ENCODE measurements at regions not wholly inside any gene's neighbourhood (a gene's known extent, or its start where the extent isn't known, plus 50 kb on each side); places are given as distances from the start of the nearest gene placed in this dataset.
"Not testable (repeated sequence)": the region's sequence is repeated elsewhere in the genome, so short reads cannot be mapped to it uniquely, and the experiment has no call there.

DNA sequence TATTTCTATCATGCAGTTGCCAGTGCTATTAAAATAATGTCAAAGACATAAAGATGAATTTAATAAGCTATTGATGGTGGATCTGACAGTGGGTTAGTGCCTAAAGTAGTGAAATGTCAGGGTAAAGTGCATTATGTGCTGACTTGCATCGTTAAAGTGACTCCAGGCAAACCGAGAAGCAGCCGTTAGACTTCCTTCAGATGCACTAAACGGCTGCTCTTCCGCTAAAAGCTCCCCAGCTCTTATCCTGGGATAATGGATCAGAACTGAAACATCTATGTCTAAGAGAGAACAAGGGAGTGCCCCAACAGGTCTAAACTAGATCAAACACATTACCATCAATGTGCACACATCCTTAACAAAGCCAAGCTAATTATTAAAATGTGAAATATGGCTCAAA is 468.2 kb downstream of the NTRK2 start:
- no peak for DNase-seq

DNA sequence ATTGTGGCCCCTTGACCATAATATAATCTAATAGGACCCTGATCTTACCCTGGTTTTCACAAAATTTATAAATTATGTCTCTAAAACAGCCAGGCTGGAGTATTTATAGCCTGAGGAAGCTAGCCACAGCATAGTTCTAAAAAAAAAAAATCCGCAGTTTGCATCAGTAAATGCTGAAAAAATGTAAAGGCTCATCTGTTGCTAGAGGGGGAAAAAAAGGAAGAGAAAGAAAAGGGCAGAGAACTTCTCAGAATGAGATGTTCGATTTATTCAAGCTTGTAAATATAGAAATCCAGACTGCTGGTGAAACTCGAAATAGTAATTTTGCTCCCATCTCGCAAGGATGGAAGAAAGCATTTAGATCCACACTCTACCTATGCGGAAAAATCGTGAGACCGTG is 467.5 kb downstream of the NTRK2 start:
- DNase-seq, result no peak

DNA sequence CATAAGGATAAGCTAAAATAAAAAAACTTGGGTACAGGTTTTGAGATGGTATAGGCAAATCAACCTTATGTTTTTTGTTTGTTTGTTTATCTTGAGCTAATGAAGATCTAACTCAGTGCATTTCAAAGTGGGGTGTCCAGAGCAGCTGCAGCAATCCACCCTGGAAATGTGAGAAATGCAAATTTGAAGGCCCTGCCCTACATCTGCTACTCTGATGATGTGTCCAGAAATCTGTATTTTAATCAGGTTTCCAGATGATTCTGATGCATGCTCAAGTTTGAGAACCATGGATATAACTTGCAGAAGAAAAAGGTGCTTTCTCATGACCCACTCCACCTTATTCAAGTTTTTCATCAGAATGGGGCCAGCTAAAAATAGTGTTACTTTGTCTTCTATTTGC is 467.0 kb downstream of the NTRK2 start:
- no peak for DNase-seq

DNA sequence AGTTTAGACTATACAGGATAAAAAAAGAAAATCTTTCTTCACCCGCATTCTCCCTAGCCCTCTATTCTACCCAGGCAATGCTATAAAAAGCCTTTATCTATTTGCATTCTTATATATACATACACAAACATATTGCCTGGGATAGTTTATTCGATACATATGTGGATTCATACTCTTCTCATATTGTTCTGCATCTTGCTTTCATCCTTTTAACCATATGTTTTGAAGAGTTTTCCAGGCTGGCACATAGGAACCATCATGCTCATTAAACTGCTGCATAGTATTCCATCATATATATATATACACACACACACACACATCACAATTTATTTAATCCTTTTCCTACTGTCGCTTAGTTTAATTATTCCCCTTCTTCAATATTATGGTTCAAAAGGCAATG is 461.2 kb downstream of the NTRK2 start:
- no peak for DNase-seq

DNA sequence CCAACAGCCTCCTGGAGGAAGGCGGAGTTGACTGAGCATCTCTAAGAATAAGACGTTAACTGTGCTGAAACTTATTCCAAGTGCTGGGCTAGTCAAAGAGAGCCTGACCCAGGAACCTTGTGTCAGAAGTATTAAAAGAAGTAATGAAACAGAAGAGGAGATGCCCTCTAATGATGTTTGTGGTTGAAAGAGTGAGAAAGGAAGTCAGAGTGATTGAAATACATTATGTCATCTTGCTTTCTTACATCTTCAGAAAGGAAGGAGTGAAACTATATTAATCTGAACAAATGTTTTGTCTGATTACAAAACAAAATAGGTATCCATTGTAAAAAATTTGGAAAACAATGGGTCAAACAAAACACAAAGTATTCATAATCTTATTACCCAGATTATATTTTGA is 460.7 kb downstream of the NTRK2 start:
- no peak for DNase-seq

DNA sequence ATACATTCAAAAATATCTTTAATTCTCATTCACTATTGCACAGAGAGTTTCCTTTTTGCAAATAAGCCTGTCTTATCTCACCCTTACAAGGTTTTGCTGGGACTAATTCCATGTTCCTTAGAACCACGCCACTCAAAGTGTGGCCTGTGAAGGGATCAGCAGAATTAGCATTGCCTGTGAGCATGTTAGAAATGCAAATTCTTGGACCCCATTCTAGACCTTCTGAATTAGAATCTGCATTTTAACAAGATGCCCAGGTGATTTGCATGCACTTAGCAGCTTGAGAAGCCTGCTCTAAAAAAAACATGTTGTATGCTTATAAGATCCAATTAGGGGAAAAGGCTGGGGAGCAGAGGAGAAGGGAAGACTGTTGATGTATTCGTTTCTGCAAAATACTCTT is 460.0 kb downstream of the NTRK2 start:
- DNase-seq, result no peak

DNA sequence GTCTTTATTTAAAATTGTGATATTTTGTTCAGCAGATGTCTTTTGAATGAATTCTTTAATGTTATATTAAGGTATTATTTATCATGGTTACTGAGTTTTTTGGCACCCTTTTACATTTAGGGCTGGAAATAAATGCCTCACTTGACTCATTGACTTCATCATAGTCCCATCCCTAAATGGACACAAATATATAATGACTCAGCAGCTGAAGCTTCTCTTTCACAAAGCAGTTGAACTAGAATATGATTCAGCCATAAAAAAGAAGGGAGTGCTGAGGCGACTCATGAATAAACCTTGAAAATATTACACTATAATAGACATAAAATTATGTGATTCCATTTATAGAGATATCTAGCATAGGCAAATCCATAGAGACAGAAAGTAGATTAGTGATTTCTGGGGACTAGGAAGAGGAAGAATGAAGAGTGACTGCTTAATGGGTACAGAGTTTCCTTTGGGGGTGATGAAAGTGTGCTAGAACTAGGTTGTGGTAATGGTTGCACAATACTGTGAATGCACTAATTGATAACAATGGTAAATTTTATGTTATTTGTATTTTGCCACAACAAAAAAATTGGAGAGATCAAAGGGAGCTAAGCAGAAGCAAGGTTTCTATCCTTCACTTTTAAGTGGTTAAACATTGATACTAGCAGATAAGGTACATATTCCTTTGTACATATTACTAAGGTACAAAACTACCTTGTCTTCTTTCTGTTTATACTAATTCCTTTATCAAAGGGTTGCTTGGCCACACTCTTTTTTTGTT is 449.6 kb downstream of the NTRK2 start:
- DNase-seq, result no peak

DNA sequence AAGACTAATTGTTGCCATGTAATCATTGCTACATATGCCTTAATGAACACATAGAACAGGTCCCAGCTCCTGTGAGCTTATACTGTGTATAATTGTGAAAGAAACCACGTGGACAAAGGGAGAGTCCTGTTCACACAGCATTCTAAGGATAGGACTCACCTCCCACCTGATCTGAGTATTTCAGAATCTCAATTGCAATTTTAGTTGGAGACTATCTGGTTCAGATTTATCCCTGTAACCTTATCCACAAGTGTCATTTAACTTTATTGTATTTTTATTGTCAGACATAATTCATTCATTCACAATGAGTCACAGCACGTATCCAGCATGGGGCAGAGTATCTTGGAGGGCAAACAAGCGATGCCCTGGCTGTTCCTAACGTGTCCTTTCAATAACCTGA is 448.3 kb downstream of the NTRK2 start:
- no peak for DNase-seq

DNA sequence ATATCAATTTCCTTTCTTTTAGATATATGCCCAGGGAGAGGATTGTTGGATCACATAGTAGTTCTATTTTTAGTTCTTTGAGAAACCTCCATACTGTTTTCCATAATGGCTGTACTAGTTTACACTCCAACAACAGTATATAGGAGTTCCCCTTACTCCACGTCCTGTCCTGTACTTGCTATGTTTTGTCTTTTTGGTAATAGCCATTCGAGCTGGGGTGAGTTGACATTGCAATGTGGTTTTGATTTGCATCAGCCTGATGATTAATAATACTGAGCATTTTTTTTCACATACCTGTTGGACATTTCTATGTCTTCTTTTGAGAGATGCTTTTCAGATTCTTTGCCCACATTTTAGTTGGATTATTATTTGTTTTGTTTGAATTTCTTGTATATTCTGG is 445.9 kb downstream of the NTRK2 start:
- DNase-seq, result no peak

DNA sequence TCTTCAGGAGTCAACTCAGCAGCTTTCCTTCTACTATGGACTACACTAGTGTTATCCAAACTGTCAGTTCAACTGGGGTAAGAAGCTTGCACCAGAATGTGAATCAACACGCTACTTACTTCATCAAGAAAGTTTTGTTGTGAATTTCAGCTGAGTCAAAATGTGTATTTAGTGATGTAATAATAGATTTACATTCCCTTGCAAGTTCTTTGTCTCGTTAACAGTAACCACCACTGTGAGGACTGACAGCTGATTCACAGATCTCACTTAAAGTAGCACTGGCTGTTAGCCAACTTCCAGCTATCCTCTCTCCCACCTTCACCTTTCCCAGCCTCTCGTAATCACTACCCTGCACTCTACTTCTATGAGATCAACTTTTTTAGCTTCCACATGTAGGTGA is 445.3 kb downstream of the NTRK2 start:
- DNase-seq, result no peak

DNA sequence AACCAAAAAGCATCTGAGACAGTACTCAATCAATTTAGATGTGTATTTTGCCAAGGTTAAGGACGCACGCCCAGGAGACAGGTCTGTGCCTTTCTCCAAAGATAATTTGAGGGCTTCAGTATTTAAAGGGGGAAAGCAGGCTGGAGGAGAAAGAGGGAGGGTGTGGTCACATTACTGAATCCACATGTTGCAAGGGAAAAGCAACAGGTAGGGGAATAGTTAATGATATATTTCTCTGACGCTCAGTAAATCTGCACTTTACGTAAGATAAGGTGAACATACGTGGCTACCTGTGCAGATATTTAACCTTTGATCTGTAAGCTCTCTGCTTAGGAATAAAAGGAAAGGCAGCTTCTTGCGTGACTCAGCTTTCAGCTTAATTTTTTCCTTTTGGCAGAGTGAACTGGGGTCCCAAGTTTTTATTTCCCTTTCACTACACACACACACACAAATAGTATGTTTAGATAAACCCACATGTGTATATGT is 443.4 kb downstream of the NTRK2 start:
- no peak for DNase-seq

DNA sequence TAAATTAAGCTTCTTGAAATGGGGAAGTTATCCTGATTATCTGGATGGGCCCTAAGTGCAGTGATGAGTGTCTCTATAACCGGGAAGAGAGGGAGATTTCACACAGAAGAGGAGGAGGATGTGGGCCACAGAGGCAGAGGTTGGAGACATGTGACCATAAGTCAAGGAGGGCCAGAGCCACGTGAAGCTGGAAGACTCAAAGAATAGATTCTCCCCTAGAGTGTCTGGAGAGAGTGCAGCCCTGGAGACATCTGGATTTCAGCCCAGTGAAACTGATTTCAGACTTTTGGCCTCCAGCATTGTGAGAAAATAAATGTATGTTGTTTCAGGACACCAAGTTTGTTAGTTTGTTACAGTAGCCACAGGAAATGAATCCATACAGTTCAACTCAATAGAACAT is 442.9 kb downstream of the NTRK2 start:
- DNase-seq, result no peak

DNA sequence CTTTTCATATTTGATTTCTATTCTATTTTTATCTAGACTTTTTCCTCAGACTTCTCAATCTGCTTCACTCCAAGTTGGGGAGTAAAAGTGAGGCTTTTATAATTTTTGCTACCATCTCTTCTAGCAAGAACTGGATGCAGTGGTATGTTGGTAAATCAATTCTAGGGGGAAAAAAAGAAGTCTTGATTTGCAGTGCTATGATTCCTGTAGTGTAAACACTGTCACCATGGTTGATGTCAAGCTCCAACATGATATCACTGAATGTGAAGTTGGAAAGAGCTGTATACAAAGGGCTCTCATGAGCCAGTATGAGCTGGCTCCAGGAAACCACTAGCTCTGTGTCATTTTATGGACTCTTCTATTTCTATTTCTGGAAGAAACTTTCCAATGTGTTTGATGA is 439.2 kb downstream of the NTRK2 start:
- DNase-seq, result no peak

DNA sequence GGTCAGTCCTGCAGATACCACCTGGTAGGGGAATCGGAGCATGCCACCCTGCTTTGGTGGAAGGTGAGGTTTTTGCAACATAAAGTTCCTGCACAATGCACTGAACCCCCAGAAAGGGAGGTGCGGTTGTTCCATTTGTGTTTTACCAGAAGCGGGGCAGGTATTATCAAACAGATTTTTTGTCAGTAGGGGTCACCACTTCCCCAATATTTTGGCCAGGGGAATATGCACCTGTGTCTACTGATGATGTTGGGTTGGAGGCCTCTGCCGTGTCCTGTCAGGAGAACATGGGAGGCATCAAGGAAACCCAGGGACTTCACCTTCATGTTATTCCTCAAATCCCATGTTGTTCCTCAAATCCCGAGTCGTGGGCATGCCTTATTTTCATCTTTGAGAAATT is 438.7 kb downstream of the NTRK2 start:
- no peak for DNase-seq

DNA sequence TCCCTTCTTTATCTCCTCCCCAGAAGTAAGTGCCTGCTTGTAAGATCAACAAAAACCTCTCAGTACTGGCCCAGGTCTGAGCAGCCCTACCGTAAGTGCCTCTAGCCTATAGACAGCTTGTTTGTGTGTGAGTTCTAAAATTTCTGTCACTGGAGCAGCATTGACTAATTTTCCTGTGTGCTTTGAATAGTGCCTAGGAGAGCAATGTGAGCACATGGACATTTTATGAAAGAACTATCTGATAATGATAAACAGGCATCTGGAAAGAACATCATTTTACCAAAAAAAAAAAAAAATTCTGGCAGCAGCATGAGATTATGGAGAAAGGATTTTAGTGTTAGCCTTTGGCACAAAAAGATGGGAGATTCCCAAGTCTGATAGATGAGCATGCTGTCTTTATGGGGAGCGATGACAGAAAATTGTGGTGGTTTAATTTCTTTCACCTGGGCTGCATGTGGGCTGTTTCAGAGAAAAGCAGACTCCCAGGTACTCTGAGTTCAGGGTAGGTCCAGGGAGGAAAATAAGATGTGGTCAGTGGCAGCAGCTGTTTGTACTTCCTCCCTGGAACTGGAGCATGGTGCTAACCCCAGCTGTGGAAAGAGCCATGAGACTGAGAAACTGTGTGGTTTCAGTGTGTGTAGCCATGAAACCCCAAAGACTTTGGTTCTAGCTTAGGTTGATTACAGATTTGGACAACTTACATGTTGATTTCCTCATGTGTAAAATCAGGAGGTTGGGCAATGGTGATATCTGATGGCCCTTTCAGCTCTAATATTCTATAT is 419.9 kb downstream of the NTRK2 start:
- DNase-seq, result no peak

DNA sequence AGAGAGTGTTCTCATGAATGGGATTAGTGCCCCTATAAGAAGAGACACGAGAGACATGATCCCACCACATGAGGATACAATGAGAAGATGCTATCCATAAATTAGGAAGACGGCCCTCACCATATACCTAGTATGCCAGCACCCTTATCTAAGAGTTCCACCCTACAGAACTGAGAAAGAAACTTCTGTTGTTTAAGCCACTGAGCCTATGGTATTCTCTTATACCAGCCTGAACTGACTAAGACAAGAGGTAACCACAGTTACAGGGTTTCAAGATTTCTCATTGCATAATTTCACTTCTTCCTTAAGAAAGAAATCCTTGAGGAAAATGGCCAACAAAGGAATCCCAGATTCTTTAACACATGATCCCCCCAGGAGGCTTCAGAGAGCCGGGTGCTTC is 412.4 kb downstream of the NTRK2 start:
- DNase-seq, result no peak

DNA sequence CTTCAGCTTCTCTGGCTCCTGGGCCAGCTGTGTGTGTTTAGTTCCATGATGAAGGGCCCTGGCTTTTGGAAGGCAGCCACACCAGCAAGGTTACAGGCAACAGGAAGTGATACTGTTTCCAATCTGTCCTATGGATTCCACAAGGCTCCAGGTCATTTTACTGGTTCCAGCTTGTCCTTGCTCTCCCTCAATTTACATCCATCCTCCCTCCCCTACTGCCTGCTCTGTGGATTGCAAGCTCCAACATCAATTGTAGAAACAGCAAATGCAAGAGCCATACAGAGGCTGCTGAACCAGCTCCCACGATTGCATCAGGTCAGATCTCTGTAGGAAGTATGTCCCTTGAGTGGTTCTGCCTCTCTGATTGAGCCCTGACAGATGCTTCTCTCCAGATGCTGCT is 409.8 kb downstream of the NTRK2 start:
- no peak for DNase-seq

DNA sequence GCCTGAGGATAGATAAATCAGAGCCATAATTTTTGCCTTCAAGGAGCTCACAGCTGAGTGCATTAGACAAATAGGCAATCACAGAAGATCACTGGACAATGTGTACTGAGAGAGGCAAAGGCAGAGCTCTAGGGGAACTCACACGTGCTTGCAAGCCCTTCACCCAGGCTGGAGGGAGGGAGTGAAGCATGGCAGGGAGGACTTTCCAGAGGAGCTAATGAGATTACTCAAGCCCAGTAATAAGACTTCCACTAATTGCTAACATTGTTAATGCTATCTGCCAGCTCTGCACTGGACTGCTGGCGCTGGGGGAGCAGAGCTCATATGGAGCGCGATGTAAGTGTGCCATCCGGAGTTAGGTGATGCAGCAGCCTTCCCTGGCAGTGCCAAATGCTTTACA is 408.4 kb downstream of the NTRK2 start:
- DNase-seq, result no peak

DNA sequence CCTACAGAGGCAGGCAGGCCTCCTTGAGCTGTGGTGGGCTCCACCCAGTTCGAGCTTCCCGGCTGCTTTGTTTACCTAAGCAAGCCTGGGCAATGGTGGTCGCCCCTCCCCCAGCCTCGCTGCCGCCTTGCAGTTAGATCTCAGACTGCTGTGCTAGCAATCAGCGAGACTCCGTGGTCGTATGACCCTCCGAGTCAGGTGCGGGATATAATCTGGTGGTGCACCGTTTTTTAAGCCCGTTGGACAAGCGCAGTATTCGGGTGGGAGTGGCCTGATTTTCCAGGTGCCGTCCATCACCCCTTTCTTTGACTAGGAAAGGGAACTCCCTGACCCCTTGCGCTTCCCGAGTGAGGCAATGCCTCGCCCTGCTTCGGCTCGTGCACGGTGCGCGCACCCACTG is 407.6 kb downstream of the NTRK2 start:
- DNase-seq, result not testable (repeated sequence)

Measured in bone marrow (tissue), 2 donors.